GM12891 (cell line): ENCODE measurements at regions not wholly inside any gene's neighbourhood (a gene's known extent, or its start where the extent isn't known, plus 50 kb on each side); places are given as distances from the start of the nearest gene placed in this dataset.

ENCODE experiments used
- DNase-seq: peaks from one replicate; pipeline ENCODE4 v3.0.0; 2011; ENCODE audit warnings: low spot score; ENCODE audit not compliant: insufficient read length
- FAIRE-seq: peaks from 2 replicates; lab custom pipeline; 2011; peaks lifted over from hg19 to GRCh38; lab: Jason Lieb, UNC
- PAX5 ChIP-seq: IDR thresholded peaks from 2 replicates; pipeline ENCODE4 v1.6.1; 2011; ENCODE audit warnings: low read length, moderate library complexity, mild to moderate bottlenecking; ENCODE audit not compliant: insufficient read depth, severe bottlenecking
- POLR2A ChIP-seq: IDR thresholded peaks from 2 replicates; pipeline ENCODE4 v1.6.1; 2011; ENCODE audit warnings: low read depth, low read length, control low read depth
- POLR2AphosphoS5 ChIP-seq: IDR thresholded peaks from 2 replicates; pipeline ENCODE4 v1.6.1; 2011; ENCODE audit warnings: low read depth, low read length, control low read depth
- POU2F2 ChIP-seq: IDR thresholded peaks from 2 replicates; pipeline ENCODE4 v1.6.1; 2011; ENCODE audit warnings: low read depth, mild to moderate bottlenecking, control low read depth, low read length, moderate library complexity
- SPI1 ChIP-seq: IDR thresholded peaks from 2 replicates; pipeline ENCODE4 v1.6.1; 2011; ENCODE audit warnings: low read depth, low read length, control low read depth
- TAF1 ChIP-seq: IDR thresholded peaks from 2 replicates; pipeline ENCODE4 v1.6.1; 2011; ENCODE audit warnings: low read depth, low read length, control low read depth

DNA sequence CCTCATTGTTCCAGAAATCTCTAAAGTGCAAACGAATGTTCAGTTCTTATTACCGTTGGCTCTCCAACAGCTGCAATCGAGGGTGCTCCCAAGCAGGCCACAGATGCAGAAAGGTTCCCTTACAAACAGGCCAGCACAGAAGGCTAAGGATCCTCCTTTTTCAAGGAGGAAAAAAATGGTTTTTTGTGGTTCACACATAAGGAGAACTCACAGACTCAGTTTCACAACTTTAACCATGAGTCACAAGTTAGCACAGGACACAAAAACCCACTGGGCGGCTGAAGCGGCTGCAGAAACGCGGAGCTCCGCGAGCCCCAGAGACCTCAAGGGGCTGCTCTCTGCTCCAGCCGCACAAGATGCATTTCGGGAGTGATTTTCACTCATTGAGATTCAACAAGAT lies 98.2 kb upstream of the PRR5 start:
- DNase-seq (no peak), FAIRE-seq (no peak)
- TF ChIP-seq TAF1 (no peak), POLR2AphosphoS5 (no peak), POLR2A (no peak), SPI1 (no peak), POU2F2 (no peak), PAX5 (no peak)

DNA sequence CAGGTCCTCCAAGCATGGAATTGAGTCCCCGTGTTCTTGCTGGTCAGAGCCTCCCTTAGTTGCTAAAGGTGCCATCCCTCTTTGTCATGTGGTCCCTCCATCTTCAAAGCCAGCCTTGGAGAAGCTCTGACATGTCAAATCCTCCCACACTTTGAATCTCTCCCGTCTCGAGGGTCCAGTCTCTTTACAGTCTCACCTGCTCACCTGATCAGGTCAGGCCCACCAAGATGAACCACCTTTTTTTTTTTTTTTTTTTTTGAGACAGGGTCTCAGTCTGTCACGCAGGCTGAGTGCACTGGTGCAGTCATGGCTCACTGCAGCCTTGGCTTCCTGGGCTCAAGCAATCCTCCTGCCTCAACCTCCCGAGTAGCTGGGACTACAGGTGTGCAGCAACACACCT lies 100.3 kb upstream of the PRR5 start:
- DNase-seq (no peak), FAIRE-seq (no peak)
- TF ChIP-seq POU2F2 (no peak), POLR2AphosphoS5 (no peak), PAX5 (no peak), SPI1 (no peak), TAF1 (no peak), POLR2A (no peak)

DNA sequence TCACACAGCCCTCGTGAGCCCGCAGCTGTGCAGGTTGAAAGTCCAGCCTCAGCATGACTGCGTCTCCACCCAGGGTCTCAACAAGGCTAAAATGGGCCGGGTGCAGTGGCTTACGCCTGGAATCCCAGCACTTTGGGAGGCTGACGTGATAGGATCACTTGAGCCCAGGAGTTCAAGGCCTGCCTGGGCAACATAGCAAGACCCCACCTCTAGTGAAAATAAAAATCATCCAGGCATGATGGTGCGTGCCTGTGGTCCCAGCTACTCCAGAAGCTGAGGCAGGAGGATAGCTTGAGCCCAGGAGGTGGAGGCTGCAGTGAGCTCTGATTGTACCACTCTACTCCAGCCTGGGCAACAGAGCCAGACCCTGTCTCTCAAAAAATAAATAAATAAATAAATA lies 100.8 kb upstream of the PRR5 start:
- TF ChIP-seq POLR2A (no peak), POLR2AphosphoS5 (no peak)
- FAIRE-seq: no peak
- no peak for DNase-seq

DNA sequence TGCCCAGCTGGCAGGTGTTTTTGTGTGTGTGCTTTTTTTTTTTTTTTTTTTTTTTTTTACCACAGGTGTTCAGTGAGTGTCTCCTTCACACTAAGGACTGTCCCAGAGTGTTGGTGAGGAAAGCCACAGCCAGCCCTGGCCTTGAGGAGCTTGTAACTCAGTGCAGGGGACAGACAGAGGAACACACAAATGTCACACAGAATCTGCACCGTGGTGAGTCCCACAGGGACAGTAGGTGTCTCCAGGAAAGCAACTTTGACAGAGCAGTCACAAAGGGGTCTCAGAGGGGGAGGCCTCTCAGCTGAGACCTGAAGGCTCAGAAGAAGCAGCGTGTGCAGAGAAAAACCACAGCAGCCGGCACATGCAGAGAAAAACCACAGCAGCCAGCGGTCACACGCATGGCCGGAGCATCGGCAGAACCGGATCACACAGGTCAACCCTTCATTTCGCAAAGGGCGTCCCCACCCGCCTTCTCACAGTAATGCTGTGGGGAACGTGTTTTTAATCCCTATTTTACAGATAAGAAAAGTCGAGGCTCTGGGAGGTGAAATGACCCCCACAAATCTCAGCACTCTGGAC lies 101.7 kb upstream of the PRR5 start:
- TF ChIP-seq TAF1 (no peak), POU2F2 (no peak), POLR2AphosphoS5 (no peak), SPI1 (no peak), PAX5 (no peak), POLR2A (no peak)
- DNase-seq (no peak), FAIRE-seq (no peak)

DNA sequence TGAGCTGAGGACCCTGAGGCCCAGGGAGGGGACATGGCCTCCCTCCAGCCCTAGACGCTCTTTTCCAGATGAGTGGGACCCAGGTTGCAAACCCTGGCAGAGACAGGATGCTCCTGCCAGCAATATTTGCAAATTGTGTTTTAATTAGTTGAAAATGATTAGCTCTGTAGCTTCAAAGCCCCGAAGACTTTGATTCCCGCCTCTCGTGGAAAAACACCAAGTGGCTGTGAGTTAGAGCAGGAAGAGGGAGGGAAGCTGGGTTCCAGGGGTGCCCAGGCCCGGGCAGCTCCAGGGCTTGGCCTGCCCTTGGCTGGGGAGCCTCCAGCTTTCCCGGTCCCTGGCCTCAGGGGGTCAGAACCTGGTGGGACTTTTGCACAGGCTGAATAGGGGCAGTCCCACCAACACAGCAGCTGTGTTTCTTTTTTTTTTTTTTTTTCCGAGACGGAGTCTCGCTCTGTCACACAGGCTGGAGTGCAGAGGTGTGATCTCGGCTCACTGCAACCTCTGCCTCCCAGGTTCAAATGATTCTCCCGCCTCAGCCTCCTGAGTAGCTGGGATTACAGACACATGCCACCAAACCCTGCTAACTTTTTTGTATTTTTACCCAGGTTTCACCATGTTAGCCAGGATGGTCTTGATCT lies 101.6 kb upstream of the RTL6 start:
- FAIRE-seq (no peak), DNase-seq (no peak)
- TF ChIP-seq POLR2AphosphoS5 (no peak), PAX5 (no peak), POU2F2 (no peak), TAF1 (no peak), SPI1 (no peak)

DNA sequence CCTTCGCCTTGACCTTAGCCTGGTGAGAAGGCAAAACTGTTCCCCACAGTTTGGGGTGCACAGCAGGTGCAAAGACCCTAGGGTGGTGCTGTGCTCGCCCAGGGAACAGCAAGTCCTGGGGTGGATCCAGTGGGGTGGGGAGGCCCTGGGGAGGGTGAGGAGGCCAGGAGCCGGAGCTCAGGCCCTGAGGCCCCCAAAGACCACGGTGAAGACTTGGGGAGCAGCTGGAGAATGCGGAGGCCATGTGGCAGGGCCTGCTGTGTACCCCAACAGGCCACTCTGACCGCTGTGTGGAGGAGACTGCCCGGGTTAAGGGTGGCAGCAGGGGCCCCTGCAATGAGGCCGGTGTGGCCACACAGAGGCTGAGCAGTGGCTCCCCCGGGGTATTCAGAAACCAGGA lies 101.1 kb upstream of the RTL6 start:
- FAIRE-seq: no peak
- TF ChIP-seq PAX5: no peak
- no peak for TF ChIP-seq POLR2AphosphoS5
- no peak for TF ChIP-seq SPI1
- no peak for TF ChIP-seq TAF1
- no peak for TF ChIP-seq POU2F2
- TF ChIP-seq POLR2A: no peak
- DNase-seq: no peak

DNA sequence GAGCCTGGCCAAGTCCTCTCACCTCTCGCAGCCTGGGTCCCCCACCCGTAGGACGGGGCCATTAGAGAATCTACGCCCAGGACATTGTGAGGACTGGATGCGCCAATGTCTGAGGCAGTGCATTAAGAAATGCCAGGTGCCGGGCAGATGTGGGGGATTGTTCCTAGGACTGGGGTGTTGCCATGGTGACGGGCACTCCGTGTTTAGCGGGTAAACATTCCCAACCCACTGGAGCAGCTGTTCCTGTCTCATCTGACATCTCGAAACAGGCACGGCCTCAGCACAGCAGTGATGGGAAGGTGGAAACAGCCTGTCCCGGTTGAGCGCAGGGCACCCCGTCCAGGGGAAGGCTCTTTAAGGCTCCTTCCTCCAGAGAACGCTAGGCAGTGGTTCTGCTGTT lies 99.6 kb upstream of the RTL6 start:
- DNase-seq (no peak), FAIRE-seq (no peak)
- no peak for TF ChIP-seq POLR2AphosphoS5
- no peak for TF ChIP-seq SPI1
- no peak for TF ChIP-seq TAF1
- TF ChIP-seq PAX5: no peak
- TF ChIP-seq POU2F2: no peak
- no peak for TF ChIP-seq POLR2A

DNA sequence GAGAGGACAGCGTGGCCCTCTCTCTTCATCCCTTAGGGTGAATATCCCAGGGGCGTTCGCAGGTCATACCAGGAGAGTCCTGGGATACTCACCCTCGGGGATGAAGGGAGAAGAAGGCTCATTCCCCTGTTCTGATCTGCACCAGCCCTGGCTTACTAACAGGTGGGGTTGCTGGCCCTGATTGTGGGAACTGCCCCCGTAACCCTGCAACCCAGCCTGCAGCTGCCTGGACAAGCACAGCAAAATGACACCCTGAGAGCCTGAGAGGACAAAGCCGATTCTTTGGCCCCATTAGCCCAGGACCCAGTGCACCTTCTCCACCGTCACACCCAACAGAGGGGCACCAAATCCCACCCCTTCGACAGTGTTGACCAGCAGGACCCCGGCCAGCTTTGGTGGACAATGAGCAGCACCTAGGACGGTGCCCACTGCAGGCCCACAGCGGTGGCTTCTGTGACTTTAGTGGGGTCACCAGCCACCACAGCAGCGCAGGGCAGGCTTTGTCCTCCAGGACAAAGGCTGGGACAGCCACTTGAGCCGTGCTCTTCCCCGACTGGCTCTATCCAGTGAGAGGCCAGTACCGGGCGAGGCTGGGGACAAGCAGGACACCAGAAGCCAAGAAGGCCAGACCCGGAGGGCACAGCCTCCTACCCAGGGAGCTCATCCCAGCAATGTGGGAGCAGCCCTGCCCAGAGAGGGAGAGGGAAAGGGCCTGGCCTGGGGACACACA lies 98.5 kb upstream of the RTL6 start:
- FAIRE-seq (no peak), DNase-seq (no peak)
- TF ChIP-seq POU2F2 (no peak), PAX5 (no peak), POLR2A (no peak), POLR2AphosphoS5 (no peak), SPI1 (no peak), TAF1 (no peak)

DNA sequence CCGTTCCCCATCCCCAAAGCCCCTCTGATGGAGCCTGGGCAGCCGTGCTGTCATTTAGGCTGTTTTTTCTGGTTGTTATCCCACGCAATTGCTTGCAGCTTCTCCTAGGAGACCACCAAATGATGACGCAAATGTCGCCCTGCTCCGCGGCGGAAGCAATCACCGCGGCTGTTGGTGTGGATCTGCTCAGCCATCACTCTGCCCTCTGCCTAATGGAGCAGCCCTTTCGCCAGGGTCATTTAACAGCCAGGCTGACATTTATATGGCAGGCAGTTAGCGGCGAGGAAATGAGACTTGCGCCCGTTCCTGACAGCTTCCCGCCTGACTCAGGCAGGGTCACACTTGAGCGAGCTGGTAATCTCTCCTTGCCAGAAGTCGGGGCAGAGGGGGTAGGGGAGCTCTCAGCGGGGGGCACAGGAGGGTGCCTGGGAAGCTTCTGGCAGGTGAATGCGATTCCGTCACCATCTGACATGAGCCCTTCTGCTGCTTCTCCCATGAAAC lies 97.9 kb upstream of the RTL6 start:
- no peak for DNase-seq
- TF ChIP-seq POLR2A: no peak
- no peak for TF ChIP-seq TAF1
- TF ChIP-seq POU2F2: no peak
- no peak for TF ChIP-seq SPI1
- no peak for TF ChIP-seq POLR2AphosphoS5
- no peak for TF ChIP-seq PAX5
- FAIRE-seq: no peak
